NCI-H146 (cell line): ENCODE measurements at regions not wholly inside any gene's neighbourhood (a gene's known extent, or its start where the extent isn't known, plus 50 kb on each side); places are given as distances from the start of the nearest gene placed in this dataset.

Experiments
- DNase-seq: peaks from one replicate; lab custom pipeline; 2025; lab: John Stamatoyannopoulos, UW

DNA sequence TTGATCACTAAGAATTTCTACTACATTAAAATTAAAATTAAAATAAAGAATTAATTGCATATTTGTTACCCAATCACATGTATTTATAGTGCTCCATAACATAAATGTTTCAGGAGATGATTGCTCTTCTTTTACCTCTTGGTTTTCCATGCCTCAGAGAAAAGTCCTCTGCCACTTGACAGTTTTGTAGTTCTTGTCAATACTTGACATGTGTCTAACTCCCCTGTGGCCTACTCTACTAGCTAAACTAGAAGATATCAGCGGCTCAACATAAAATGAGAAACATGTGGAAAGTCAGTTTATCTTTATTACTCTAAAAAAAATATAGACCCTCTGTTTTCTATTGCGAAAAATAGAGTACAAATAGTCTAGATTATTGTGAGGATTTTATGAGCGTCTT, 650.6 kb upstream of the NUDT12 start:
- no peak for DNase-seq

DNA sequence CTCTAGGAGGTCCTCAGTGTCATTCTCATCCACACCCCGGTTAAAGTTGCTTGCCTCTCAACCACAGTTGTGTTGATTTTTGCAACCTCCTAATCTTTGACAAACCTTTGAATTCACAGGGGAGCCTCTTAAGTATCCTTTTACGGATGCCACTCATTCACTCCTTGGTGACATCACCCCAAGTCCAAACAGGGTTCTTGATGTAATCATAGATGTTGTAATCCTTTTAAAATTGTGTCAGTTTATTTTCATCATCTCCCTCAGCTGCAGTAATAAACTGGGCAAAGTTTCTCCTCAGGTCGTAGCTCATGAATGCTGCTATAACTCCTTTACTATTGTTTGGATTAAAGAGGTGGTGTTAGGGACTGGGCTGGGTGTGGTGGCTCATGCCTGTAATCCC, 637.2 kb upstream of the NUDT12 start:
- DNase-seq, result no peak

DNA sequence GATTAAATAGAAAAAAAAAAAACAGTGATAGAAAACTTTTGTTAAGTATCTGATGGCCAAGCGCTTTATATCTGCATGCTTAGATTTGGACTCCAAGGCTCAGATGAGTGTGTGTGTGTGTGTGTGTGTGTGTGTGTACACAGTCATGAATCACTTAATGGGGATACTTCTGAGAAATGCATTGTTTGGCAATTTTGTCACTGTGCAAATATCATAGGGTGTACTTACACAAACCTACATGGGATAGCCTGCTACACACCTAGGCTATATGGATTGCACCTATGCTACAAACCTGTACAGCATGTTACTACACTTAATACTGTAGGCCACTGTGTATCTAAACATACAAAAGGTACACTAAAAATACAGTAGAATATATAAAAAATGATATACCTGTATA, 635.6 kb upstream of the NUDT12 start:
- DNase-seq, result no peak

DNA sequence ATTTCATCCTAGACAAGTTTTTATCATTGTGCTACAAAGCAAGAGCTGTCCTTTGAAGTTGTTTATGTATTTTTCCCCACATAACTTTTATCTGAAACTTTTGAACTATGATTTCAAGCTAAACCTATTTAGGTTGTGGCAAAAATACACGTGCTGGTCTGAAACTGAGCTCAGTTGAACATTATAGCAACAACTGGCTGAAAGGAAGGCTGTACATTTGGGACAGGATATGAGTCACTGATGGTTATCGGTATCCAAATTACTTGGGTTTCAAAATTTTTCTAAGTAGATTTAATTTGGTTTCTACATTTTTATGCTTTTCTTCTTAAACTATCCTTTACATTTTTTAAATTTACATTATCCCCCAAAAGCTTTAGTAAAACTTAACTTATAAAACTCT, 627.3 kb upstream of the NUDT12 start:
- no peak for DNase-seq

DNA sequence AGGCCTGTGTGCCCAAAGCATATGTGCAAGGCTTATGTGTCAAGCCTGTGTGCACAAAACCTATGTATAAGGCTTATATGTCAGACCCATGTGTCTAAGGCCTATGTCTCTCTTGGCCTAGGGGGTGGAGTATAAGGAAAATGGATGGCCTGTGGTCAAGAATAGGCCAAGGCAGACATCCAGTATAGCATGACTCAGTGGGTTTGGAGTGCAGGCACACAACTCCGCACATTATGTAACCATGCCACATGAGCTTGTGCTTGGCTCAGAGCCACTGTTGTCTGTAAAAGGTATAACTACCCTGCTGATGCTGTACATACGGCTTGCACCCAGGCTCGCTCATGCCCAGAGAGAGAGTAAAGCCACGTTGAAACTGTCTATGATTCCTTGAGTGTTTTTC, 626.4 kb upstream of the NUDT12 start:
- no peak for DNase-seq

- no peak for DNase-seq
Measured at GRCh38 chr5:104187656-104188055, 625.1 kb upstream of the NUDT12 start.

GRCh38 chr5:104186510-104186909, 623.9 kb upstream of the NUDT12 start:
- no peak for DNase-seq

GRCh38 chr5:104186100-104186499, 623.5 kb upstream of the NUDT12 start:
- no peak for DNase-seq

DNA sequence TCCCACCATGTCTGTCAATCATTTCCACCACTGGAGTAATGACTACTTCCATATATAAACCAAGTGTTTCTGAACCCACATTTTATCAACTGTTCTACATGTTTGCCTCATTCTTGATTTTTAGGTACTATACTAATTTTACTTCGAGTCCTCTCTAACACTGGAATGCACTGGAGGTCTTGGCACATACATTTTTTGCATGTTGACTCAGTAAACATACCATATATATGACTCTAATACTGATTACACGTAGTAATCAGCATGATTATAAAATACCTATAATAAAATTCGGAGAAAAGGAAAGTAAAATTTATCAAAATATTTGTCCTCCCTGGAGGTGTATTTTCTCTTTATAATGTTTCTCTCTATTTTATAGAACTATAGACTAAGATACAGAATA, 621.7 kb upstream of the NUDT12 start:
- DNase-seq, result no peak

GRCh38 chr5:104178829-104179456, 616.4 kb upstream of the NUDT12 start:
- DNase-seq, result no peak

- DNase-seq, result no peak
Measured at GRCh38 chr5:104178066-104178465, 615.5 kb upstream of the NUDT12 start.

GRCh38 chr5:104177651-104178050, 615.1 kb upstream of the NUDT12 start:
- DNase-seq, result no peak

DNA sequence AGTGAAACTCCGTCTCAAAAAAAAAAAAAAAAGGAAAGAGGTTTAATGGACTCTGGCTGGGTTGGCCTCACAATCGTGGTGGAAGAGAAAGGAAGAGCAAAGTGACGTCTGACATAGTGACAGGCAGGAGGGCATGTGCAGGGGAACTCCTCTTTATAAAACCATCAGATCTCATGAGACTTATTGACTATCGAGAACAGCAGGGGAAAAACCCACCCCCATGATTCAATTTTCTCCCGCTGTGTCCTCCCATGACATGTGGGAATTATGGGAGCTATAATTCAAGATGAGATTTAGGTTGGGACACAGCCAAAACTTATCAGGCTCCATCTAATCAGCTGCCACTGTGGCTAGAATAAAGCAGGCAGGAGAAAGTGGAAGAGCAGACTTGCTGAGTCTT, 610.4 kb upstream of the NUDT12 start:
- DNase-seq, result no peak

GRCh38 chr5:104171958-104172690, 609.5 kb upstream of the NUDT12 start:
- no peak for DNase-seq

- DNase-seq, result no peak
Measured at GRCh38 chr5:104170926-104171325, 608.3 kb upstream of the NUDT12 start.

DNA sequence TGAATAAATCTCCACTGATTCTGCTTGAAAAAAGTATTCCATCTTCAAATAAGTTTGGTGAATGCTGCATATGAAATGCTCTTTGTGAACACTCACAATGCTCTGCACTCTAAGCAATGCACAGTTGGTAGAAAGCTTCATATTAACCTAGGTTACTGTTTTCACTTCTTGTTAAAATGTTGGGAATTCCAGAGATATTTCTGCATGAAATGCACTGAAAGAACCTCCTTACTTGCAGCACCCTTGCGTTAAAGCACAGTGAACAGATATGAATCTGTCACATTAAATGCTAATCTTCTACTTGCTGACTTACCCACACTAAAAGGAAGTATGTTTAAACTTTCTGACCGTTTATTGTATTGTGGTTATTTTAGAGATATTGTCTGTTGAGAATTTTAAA, 584.1 kb upstream of the NUDT12 start:
- no peak for DNase-seq

DNA sequence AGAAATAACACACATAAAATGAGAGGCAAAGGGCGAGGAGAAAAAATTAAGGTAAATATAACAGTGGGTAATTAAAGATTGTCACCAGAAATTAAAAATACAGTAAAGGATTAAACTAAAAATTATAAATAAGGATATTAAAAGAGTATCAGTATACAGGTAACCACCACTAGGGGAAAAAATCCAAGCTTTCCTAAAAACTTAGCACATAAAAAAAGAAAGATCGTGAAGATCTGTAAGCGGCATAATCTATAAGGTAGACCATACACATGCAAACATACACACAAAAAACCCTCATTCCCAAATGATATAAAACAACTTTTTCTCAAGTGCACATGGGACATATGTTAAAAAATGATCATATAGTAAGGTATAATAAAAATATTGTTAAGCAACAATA, 577.3 kb upstream of the NUDT12 start:
- DNase-seq, result no peak

- DNase-seq, result no peak
Measured at GRCh38 chr5:104130320-104130719, 567.7 kb upstream of the NUDT12 start.

DNA sequence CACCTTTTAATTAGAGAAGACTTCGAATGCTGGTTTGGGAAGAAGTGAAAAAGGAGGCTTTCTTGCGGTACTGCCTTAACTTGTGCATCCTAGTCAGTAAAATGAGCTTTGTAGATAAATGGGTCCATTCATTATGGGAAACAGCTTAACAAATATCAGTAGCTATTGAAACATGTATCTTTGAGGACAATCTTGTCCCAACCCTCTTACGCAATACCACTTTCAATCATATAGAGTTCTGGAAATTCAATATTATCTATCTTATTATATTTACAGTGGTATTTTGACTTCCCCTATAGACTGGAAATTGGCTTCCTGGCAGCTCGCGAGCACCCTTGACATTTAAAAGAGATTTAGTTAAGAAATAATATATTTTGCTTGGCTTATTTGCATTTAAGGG, 565.8 kb upstream of the NUDT12 start:
- DNase-seq, result no peak

GRCh38 chr5:104126980-104127379, 564.4 kb upstream of the NUDT12 start:
- no peak for DNase-seq

DNA sequence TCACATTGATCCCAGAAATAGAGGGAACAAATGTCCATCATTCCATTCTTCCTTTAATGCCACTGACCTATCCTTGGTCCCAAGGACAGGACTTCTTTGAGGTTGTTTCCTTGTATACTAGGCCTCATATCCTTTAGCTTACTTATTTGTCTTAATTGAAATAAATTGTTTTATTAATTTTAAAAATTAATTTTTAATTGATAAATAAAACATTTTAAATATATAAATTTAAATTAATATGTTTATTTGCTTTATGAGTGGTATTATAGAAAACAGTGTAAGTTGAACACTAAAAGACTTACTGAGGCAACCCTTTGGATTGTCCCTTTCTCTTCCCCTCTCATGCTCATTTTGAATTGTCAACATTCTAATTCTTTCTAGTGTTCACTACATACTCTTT, 556.9 kb upstream of the NUDT12 start:
- no peak for DNase-seq

- no peak for DNase-seq
Measured at GRCh38 chr5:104111632-104112031, 549.0 kb upstream of the NUDT12 start.

GRCh38 chr5:104096451-104096850, 533.9 kb upstream of the NUDT12 start:
- no peak for DNase-seq

- DNase-seq, result no peak
Measured at GRCh38 chr5:104095527-104095926, 532.9 kb upstream of the NUDT12 start.
